ENCODE measurements at regions not wholly inside any gene's neighbourhood (a gene's known extent, or its start where the extent isn't known, plus 50 kb on each side); places are given as distances from the start of the nearest gene placed in this dataset.

GRCh38 chr4:127498366-127498765, 134.4 kb upstream of the INTU start:
- TF ChIP-seq CTCF (IDR thresholded peaks at IDR 0.05; ENCODE audit: low read depth, low read length, missing input control) (no peak), MAX (IDR thresholded peaks at IDR 0.05) (no peak), HNF4A (conservative IDR thresholded peaks at IDR 0.05) (no peak), ATF3 (IDR thresholded peaks at IDR 0.05) (no peak), RAD21 (IDR thresholded peaks at IDR 0.05) (no peak), GABPA (IDR thresholded peaks at IDR 0.05 in 1 of 2, conservative IDR thresholded peaks at IDR 0.05 in 1 of 2) (no peak), JUND (IDR thresholded peaks at IDR 0.05) (no peak), TAF1 (conservative IDR thresholded peaks at IDR 0.05) (no peak), FOXA1 (IDR thresholded peaks at IDR 0.05) (no peak), ZBTB33 (IDR thresholded peaks at IDR 0.05) (no peak), YY1 (IDR thresholded peaks at IDR 0.05) (no peak), EGR1 (IDR thresholded peaks at IDR 0.05; ENCODE audit: low read depth in 2 of 2) (no peak), REST (IDR thresholded peaks at IDR 0.05) (no peak), RXRA (IDR thresholded peaks at IDR 0.05) (no peak)
